ENCODE measurements at regions not wholly inside any gene's neighbourhood (a gene's known extent, or its start where the extent isn't known, plus 50 kb on each side); places are given as distances from the start of the nearest gene placed in this dataset.

- TF ChIP-seq POLR2AphosphoS5 (IDR thresholded peaks at IDR 0.05; ENCODE audit: insufficient read depth in 1 of 2, low read depth in 1 of 2), result no peak
- TF ChIP-seq, protein P1, sequence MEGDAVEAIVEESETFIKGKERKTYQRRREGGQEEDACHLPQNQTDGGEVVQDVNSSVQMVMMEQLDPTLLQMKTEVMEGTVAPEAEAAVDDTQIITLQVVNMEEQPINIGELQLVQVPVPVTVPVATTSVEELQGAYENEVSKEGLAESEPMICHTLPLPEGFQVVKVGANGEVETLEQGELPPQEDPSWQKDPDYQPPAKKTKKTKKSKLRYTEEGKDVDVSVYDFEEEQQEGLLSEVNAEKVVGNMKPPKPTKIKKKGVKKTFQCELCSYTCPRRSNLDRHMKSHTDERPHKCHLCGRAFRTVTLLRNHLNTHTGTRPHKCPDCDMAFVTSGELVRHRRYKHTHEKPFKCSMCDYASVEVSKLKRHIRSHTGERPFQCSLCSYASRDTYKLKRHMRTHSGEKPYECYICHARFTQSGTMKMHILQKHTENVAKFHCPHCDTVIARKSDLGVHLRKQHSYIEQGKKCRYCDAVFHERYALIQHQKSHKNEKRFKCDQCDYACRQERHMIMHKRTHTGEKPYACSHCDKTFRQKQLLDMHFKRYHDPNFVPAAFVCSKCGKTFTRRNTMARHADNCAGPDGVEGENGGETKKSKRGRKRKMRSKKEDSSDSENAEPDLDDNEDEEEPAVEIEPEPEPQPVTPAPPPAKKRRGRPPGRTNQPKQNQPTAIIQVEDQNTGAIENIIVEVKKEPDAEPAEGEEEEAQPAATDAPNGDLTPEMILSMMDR (IDR thresholded peaks at IDR 0.05), result no peak
These were observed 129.5 kb upstream of the DMRT1 start for GRCh38 chr9:711761-712553.
